ENCODE measurements at regions not wholly inside any gene's neighbourhood (a gene's known extent, or its start where the extent isn't known, plus 50 kb on each side); places are given as distances from the start of the nearest gene placed in this dataset.

DNA sequence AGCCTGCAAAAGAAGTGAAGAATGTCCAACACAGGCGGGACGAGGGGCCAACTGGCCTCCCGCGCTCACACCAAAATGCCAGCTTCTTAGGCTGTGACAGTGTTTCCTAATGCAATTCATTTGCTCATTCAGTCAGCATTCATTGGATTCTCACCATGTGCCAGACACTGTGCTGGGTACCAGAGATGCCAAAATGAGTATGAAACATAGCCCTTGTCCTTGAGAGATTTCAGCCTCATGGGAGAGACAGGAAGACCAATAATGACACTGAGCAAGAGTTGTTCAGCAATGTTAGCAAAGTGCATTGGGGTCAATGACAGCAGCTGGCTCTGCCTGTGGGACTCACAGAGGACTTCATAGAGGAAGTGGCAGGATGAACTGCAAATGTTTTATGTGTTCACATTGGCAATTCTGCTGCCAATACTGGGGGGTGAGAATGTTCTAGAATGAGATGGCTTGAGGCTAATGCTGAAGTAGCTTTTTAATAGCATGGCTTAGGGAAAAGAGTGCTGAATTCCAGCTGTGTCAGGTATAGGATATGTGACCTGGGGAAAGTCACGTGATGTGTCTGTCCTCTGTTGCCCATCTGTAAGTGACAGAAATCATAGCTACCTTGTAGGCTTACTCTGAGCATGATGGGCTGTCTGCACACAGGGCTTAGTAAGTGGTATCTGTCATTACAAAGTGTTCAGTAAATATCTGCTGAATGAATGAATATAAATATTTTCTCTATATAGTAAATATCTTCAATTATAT is 58.3 kb upstream of the KIF26B start:
- TF ChIP-seq, protein P1, sequence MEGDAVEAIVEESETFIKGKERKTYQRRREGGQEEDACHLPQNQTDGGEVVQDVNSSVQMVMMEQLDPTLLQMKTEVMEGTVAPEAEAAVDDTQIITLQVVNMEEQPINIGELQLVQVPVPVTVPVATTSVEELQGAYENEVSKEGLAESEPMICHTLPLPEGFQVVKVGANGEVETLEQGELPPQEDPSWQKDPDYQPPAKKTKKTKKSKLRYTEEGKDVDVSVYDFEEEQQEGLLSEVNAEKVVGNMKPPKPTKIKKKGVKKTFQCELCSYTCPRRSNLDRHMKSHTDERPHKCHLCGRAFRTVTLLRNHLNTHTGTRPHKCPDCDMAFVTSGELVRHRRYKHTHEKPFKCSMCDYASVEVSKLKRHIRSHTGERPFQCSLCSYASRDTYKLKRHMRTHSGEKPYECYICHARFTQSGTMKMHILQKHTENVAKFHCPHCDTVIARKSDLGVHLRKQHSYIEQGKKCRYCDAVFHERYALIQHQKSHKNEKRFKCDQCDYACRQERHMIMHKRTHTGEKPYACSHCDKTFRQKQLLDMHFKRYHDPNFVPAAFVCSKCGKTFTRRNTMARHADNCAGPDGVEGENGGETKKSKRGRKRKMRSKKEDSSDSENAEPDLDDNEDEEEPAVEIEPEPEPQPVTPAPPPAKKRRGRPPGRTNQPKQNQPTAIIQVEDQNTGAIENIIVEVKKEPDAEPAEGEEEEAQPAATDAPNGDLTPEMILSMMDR (IDR thresholded peaks at IDR 0.05; ENCODE audit: poor library complexity, severe bottlenecking), result no peak
- TF ChIP-seq EZH2 (IDR thresholded peaks at IDR 0.05; ENCODE audit: borderline replicate concordance, insufficient read depth, low read length, poor library complexity, severe bottlenecking) (no peak), MXI1 (conservative IDR thresholded peaks at IDR 0.05; ENCODE audit: poor library complexity, severe bottlenecking) (no peak)
- TF ChIP-seq, protein P2, sequence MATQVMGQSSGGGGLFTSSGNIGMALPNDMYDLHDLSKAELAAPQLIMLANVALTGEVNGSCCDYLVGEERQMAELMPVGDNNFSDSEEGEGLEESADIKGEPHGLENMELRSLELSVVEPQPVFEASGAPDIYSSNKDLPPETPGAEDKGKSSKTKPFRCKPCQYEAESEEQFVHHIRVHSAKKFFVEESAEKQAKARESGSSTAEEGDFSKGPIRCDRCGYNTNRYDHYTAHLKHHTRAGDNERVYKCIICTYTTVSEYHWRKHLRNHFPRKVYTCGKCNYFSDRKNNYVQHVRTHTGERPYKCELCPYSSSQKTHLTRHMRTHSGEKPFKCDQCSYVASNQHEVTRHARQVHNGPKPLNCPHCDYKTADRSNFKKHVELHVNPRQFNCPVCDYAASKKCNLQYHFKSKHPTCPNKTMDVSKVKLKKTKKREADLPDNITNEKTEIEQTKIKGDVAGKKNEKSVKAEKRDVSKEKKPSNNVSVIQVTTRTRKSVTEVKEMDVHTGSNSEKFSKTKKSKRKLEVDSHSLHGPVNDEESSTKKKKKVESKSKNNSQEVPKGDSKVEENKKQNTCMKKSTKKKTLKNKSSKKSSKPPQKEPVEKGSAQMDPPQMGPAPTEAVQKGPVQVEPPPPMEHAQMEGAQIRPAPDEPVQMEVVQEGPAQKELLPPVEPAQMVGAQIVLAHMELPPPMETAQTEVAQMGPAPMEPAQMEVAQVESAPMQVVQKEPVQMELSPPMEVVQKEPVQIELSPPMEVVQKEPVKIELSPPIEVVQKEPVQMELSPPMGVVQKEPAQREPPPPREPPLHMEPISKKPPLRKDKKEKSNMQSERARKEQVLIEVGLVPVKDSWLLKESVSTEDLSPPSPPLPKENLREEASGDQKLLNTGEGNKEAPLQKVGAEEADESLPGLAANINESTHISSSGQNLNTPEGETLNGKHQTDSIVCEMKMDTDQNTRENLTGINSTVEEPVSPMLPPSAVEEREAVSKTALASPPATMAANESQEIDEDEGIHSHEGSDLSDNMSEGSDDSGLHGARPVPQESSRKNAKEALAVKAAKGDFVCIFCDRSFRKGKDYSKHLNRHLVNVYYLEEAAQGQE (IDR thresholded peaks at IDR 0.05; ENCODE audit: borderline replicate concordance), result no peak

All from neural cell (in vitro differentiated cells).